ENCODE measurements at regions not wholly inside any gene's neighbourhood (a gene's known extent, or its start where the extent isn't known, plus 50 kb on each side); places are given as distances from the start of the nearest gene placed in this dataset.

- Histone ChIP-seq H3K36me3 (no peaks in the 10 kb centered on the region), H3K4me2 (no peak overlapping the region), H3K4me3 (no peak overlapping the region), H3K27me3 (no peaks in the 10 kb centered on the region), H3K9ac (no peak overlapping the region), H3K27ac (no peak overlapping the region), H3K9me3 (peaks cover 16% of the 10 kb centered on the region), H4K20me1 (no peaks in the 10 kb centered on the region), H3K4me1 (peaks cover 18% of the 10 kb centered on the region; the same call in 1 of the 2 replicates)
- no peak for TF ChIP-seq Cebpa-rat (IDR thresholded peaks at IDR 0.05)
Observed at GRCh38 chr5:17928581-17928981, 294.3 kb downstream of the TAF11L14 start.

GRCh38 chr5:17929171-17929570, 294.9 kb downstream of the TAF11L14 start:
- no peak overlapping the region for H3K4me3 ChIP-seq
- H3K9ac ChIP-seq = no peak overlapping the region
- no peak overlapping the region for H3K27ac ChIP-seq
- no peaks in the 10 kb centered on the region for H4K20me1 ChIP-seq
- peaks cover 18% of the 10 kb centered on the region; the same call in 1 of the 2 replicates for H3K4me1 ChIP-seq
- H3K4me2 ChIP-seq = no peak overlapping the region
- H3K27me3 ChIP-seq = no peaks in the 10 kb centered on the region
- no peak for TF ChIP-seq Cebpa-rat (IDR thresholded peaks at IDR 0.05)
- H3K36me3 ChIP-seq = no peaks in the 10 kb centered on the region
- peaks cover 20% of the 10 kb centered on the region for H3K9me3 ChIP-seq

GRCh38 chr5:17930346-17930745, 296.1 kb downstream of the TAF11L14 start:
- no peak overlapping the region for H3K4me3 ChIP-seq
- H3K36me3 ChIP-seq = no peaks in the 10 kb centered on the region
- no peak overlapping the region for H3K27ac ChIP-seq
- H3K4me2 ChIP-seq = peak overlapping the region; percentile 31; the same call in 1 of the 2 replicates
- no peaks in the 10 kb centered on the region for H4K20me1 ChIP-seq
- peaks cover 18% of the 10 kb centered on the region; the same call in 1 of the 2 replicates for H3K4me1 ChIP-seq
- no peak for TF ChIP-seq Cebpa-rat (IDR thresholded peaks at IDR 0.05)
- no peak overlapping the region for H3K9ac ChIP-seq
- H3K9me3 ChIP-seq = peaks cover 28% of the 10 kb centered on the region
- no peaks in the 10 kb centered on the region for H3K27me3 ChIP-seq

- Histone ChIP-seq H4K20me1 (no peaks in the 10 kb centered on the region), H3K4me2 (no peak overlapping the region), H3K36me3 (no peaks in the 10 kb centered on the region), H3K9ac (no peak overlapping the region), H3K4me3 (no peak overlapping the region), H3K9me3 (no peaks in the 10 kb centered on the region), H3K4me1 (no peaks in the 10 kb centered on the region), H3K27me3 (no peaks in the 10 kb centered on the region), H3K27ac (no peak overlapping the region)
- TF ChIP-seq Cebpa-rat (IDR thresholded peaks at IDR 0.05) = no peak
Observed at GRCh38 chr5:17944046-17944445, 309.8 kb downstream of the TAF11L14 start.

- H3K4me2 ChIP-seq = no peak overlapping the region
- no peaks in the 10 kb centered on the region for H3K27me3 ChIP-seq
- H3K4me3 ChIP-seq = no peak overlapping the region
- no peaks in the 10 kb centered on the region for H3K36me3 ChIP-seq
- H3K9me3 ChIP-seq = peaks cover 6% of the 10 kb centered on the region; the same call in 1 of the 2 replicates
- no peak overlapping the region for H3K9ac ChIP-seq
- H4K20me1 ChIP-seq = no peaks in the 10 kb centered on the region
- no peak for TF ChIP-seq Cebpa-rat (IDR thresholded peaks at IDR 0.05)
- no peak overlapping the region for H3K27ac ChIP-seq
- H3K4me1 ChIP-seq = no peaks in the 10 kb centered on the region
Observed at GRCh38 chr5:17947029-17947428, 312.8 kb downstream of the TAF11L14 start.

GRCh38 chr5:17951392-17952169, 317.3 kb downstream of the TAF11L14 start:
- H3K27me3 ChIP-seq = no peaks in the 10 kb centered on the region
- no peaks in the 10 kb centered on the region for H4K20me1 ChIP-seq
- no peak for TF ChIP-seq Cebpa-rat (IDR thresholded peaks at IDR 0.05)
- H3K4me3 ChIP-seq = no peak overlapping the region
- H3K9me3 ChIP-seq = peaks cover 6% of the 10 kb centered on the region; the same call in 1 of the 2 replicates
- no peaks in the 10 kb centered on the region for H3K36me3 ChIP-seq
- no peak overlapping the region for H3K27ac ChIP-seq
- H3K4me2 ChIP-seq = no peak overlapping the region
- H3K9ac ChIP-seq = no peak overlapping the region
- H3K4me1 ChIP-seq = no peaks in the 10 kb centered on the region

GRCh38 chr5:17952231-17952630, 318.0 kb downstream of the TAF11L14 start:
- Histone ChIP-seq H3K27ac (no peak overlapping the region), H3K36me3 (no peaks in the 10 kb centered on the region), H4K20me1 (no peaks in the 10 kb centered on the region), H3K9ac (no peak overlapping the region), H3K4me2 (no peak overlapping the region), H3K4me1 (no peaks in the 10 kb centered on the region), H3K27me3 (no peaks in the 10 kb centered on the region), H3K4me3 (no peak overlapping the region), H3K9me3 (peaks cover 6% of the 10 kb centered on the region; the same call in 1 of the 2 replicates)
- TF ChIP-seq Cebpa-rat (IDR thresholded peaks at IDR 0.05) = no peak

GRCh38 chr5:17964067-17964466, 329.8 kb downstream of the TAF11L14 start:
- H3K27ac ChIP-seq = no peak overlapping the region

GRCh38 chr5:17966640-17967402, 332.6 kb downstream of the TAF11L14 start:
- no peaks in the 10 kb centered on the region for H3K36me3 ChIP-seq
- no peaks in the 10 kb centered on the region for H3K27me3 ChIP-seq
- H3K27ac ChIP-seq = no peak overlapping the region
- no peaks in the 10 kb centered on the region for H3K4me1 ChIP-seq
- no peaks in the 10 kb centered on the region for H4K20me1 ChIP-seq
- no peak for TF ChIP-seq Cebpa-rat (IDR thresholded peaks at IDR 0.05)
- no peak overlapping the region for H3K9ac ChIP-seq
- no peak overlapping the region for H3K4me3 ChIP-seq
- no peak overlapping the region for H3K4me2 ChIP-seq
- peaks cover 21% of the 10 kb centered on the region for H3K9me3 ChIP-seq

More at GRCh38 chr5:17964067-17964466, 329.8 kb downstream of the TAF11L14 start:
- no peak for TF ChIP-seq Cebpa-rat (IDR thresholded peaks at IDR 0.05)
- Histone ChIP-seq H3K4me3 (no peak overlapping the region), H3K4me1 (no peaks in the 10 kb centered on the region), H3K9ac (no peak overlapping the region), H3K9me3 (peaks cover 21% of the 10 kb centered on the region), H3K36me3 (no peaks in the 10 kb centered on the region), H4K20me1 (no peaks in the 10 kb centered on the region), H3K27me3 (no peaks in the 10 kb centered on the region), H3K4me2 (no peak overlapping the region)

GRCh38 chr5:17976404-17976803, 342.1 kb downstream of the TAF11L14 start:
- TF ChIP-seq Cebpa-rat (IDR thresholded peaks at IDR 0.05) = no peak
- no peak overlapping the region for H3K4me3 ChIP-seq
- H3K4me2 ChIP-seq = no peak overlapping the region
- H3K36me3 ChIP-seq = no peaks in the 10 kb centered on the region
- H3K27me3 ChIP-seq = no peaks in the 10 kb centered on the region
- H3K4me1 ChIP-seq = no peaks in the 10 kb centered on the region
- no peak overlapping the region for H3K27ac ChIP-seq
- no peaks in the 10 kb centered on the region for H4K20me1 ChIP-seq
- no peaks in the 10 kb centered on the region for H3K9me3 ChIP-seq
- no peak overlapping the region for H3K9ac ChIP-seq

Measured in BLaER1 (cell line).